ENCODE measurements at regions not wholly inside any gene's neighbourhood (a gene's known extent, or its start where the extent isn't known, plus 50 kb on each side); places are given as distances from the start of the nearest gene placed in this dataset.

DNA sequence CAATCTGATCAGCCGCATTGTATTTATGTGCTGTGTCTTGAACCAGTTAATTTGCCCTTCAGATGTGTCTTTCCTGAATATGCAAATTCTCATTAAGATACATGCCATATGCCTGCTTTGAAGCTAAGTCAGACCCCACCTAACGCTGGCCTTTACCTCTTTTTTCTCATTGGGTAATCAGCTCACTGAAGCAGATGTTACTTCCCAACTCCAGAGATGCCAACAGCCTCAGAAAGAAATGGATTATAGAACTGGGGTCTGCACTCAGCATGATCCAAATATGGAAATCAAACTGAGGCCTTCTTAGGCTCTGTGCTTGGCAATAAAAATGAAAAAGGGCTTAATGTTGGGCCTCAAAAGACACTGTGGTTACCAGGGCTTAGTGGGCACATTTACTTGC is 113.9 kb downstream of the FZD1 start:
- DNase-seq = no peak
- CTCF ChIA-PET = no interaction called here
- no TSS peak for BruUV-seq (replicated peaks)
- Mint-ChIP-seq H3K9me3 (ENCODE audit: low read depth, unreplicated experiment) (no peaks in the 10 kb centered on the region), H3K27me3 (ENCODE audit: unreplicated experiment) (peaks cover 6% of the 10 kb centered on the region), H3K27ac (ENCODE audit: unreplicated experiment) (no peak overlapping the region), H3K4me1 (ENCODE audit: low read depth, unreplicated experiment) (no peaks in the 10 kb centered on the region), H3K36me3 (ENCODE audit: insufficient read depth, unreplicated experiment) (no peaks in the 10 kb centered on the region), H3K4me3 (ENCODE audit: low read depth, unreplicated experiment) (no peak overlapping the region)
- intact Hi-C loops (cut with micrococcal nuclease; ENCODE audit: unreplicated experiment) = no loop called here
- TF ChIP-seq, protein P1, sequence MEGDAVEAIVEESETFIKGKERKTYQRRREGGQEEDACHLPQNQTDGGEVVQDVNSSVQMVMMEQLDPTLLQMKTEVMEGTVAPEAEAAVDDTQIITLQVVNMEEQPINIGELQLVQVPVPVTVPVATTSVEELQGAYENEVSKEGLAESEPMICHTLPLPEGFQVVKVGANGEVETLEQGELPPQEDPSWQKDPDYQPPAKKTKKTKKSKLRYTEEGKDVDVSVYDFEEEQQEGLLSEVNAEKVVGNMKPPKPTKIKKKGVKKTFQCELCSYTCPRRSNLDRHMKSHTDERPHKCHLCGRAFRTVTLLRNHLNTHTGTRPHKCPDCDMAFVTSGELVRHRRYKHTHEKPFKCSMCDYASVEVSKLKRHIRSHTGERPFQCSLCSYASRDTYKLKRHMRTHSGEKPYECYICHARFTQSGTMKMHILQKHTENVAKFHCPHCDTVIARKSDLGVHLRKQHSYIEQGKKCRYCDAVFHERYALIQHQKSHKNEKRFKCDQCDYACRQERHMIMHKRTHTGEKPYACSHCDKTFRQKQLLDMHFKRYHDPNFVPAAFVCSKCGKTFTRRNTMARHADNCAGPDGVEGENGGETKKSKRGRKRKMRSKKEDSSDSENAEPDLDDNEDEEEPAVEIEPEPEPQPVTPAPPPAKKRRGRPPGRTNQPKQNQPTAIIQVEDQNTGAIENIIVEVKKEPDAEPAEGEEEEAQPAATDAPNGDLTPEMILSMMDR (IDR thresholded peaks at IDR 0.05; ENCODE audit: unreplicated experiment) = no peak

- CTCF ChIA-PET = no interaction called here
- DNase-seq = no peak
- Mint-ChIP-seq H3K9me3 (ENCODE audit: low read depth, unreplicated experiment) (peaks cover 3% of the 10 kb centered on the region), H3K4me3 (ENCODE audit: low read depth, unreplicated experiment) (no peak overlapping the region), H3K36me3 (ENCODE audit: insufficient read depth, unreplicated experiment) (no peaks in the 10 kb centered on the region), H3K27me3 (ENCODE audit: unreplicated experiment) (no peaks in the 10 kb centered on the region), H3K27ac (ENCODE audit: unreplicated experiment) (no peak overlapping the region), H3K4me1 (ENCODE audit: low read depth, unreplicated experiment) (no peaks in the 10 kb centered on the region)
- no TSS peak for BruUV-seq (replicated peaks)
- TF ChIP-seq, protein P1 (IDR thresholded peaks at IDR 0.05; ENCODE audit: unreplicated experiment) = no peak
- intact Hi-C loops (cut with micrococcal nuclease; ENCODE audit: unreplicated experiment) = no loop called here
These were observed 115.0 kb downstream of the FZD1 start for GRCh38 chr7:91379236-91379635.

- no peak for DNase-seq
- Mint-ChIP-seq H3K27me3 (ENCODE audit: unreplicated experiment) (no peaks in the 10 kb centered on the region), H3K9me3 (ENCODE audit: low read depth, unreplicated experiment) (peaks cover 3% of the 10 kb centered on the region), H3K4me1 (ENCODE audit: low read depth, unreplicated experiment) (no peaks in the 10 kb centered on the region), H3K4me3 (ENCODE audit: low read depth, unreplicated experiment) (no peak overlapping the region), H3K36me3 (ENCODE audit: insufficient read depth, unreplicated experiment) (no peaks in the 10 kb centered on the region), H3K27ac (ENCODE audit: unreplicated experiment) (no peak overlapping the region)
- CTCF ChIA-PET = no interaction called here
- intact Hi-C loops (cut with micrococcal nuclease; ENCODE audit: unreplicated experiment) = no loop called here
- BruUV-seq (replicated peaks) = no TSS peak
- TF ChIP-seq, protein P1 (IDR thresholded peaks at IDR 0.05; ENCODE audit: unreplicated experiment) = no peak
These were observed 115.8 kb downstream of the FZD1 start for GRCh38 chr7:91379991-91380390.

DNA sequence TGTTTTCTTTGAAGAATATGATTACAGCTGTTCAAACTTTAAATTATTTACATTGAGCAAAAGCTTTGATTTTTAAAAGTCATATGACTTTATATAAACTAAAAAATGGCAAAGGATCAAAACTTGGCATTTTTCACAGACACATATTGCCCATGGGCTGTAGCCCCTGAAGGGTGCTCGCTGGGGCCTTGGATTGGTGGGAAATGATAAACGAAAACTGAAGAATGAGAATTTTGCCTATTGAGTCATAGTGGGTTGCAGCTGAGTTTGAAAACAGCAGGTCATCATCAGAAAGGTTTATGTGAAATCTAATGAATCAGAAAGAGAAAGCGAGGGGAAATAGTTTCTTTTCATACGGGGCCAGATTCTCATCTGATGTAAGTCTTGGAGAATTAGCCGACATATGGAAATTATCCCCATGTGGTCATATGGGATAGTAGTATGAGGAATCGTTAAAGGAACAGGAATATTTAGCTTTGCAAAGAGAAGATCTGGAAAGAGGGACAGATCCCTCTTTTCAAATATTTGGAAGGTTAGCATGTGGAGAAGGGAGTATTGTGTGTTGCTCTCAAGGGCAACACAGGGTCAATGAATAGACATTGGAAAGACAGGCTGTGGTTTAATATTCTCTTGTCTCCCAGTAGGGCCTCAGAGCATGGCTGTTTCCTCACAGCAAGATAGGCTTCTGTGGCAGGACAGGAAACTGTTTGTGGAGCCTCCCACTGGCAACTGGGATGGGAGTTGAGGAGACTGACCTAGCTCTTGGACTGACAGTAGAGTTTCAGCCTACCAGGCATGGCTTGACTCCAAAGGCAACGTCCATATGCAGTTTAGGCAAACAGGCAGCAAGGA is 119.0 kb downstream of the FZD1 start:
- Mint-ChIP-seq H3K27me3 (ENCODE audit: unreplicated experiment) (no peaks in the 10 kb centered on the region), H3K9me3 (ENCODE audit: low read depth, unreplicated experiment) (peaks cover 6% of the 10 kb centered on the region), H3K4me3 (ENCODE audit: low read depth, unreplicated experiment) (no peak overlapping the region), H3K4me1 (ENCODE audit: low read depth, unreplicated experiment) (no peaks in the 10 kb centered on the region), H3K27ac (ENCODE audit: unreplicated experiment) (no peak overlapping the region), H3K36me3 (ENCODE audit: insufficient read depth, unreplicated experiment) (no peaks in the 10 kb centered on the region)
- TF ChIP-seq, protein P1 (IDR thresholded peaks at IDR 0.05; ENCODE audit: unreplicated experiment) = no peak
- CTCF ChIA-PET = no interaction called here
- DNase-seq = no peak
- no TSS peak for BruUV-seq (replicated peaks)
- intact Hi-C loops (cut with micrococcal nuclease; ENCODE audit: unreplicated experiment) = no loop called here
